Limb (tissue), 2 donors: ENCODE measurements at regions not wholly inside any gene's neighbourhood (a gene's known extent, or its start where the extent isn't known, plus 50 kb on each side); places are given as distances from the start of the nearest gene placed in this dataset.
"Not testable (repeated sequence)": the region's sequence is repeated elsewhere in the genome, so short reads cannot be mapped to it uniquely, and the experiment has no call there.

Experiments used
- DNase-seq, 2 donors: peaks; one replicate each; pipeline ENCODE4 v3.0.0-alpha.2; 2016; ENCODE audit errors: extremely low spot score in 2 of 2

DNA sequence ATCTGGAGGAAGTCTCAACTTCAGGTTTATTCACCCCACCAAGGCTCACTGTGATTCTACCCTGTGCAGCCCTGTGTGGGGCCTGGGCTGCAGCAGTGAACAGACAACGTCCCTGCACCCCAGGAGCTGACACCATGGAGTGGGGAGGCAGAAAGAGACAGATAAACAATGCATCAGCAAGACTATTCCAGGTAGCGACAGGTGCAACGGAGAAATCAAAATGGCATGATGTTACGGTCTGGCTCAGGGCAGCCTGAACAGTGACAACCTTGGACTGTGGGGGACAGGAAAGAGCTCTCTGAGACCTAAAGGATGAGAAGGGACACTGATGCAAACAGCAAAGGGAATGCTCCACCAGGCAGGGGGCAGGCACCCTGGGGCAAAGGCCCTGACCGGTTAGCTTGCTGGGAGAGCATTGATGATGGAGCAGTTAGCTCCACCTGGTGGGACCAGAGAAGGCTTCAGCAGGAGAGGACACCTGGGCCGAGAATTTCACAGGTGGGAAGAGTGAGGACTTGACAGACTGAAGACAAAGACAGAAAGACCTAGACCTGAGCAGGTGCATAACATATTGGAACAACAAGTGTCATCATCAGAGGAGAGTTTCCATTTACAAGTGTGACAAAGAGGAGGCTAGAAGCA lies 589.9 kb downstream of the MATN1 start:
- DNase-seq = peak in 1 of 2 donors; percentile 6

DNA sequence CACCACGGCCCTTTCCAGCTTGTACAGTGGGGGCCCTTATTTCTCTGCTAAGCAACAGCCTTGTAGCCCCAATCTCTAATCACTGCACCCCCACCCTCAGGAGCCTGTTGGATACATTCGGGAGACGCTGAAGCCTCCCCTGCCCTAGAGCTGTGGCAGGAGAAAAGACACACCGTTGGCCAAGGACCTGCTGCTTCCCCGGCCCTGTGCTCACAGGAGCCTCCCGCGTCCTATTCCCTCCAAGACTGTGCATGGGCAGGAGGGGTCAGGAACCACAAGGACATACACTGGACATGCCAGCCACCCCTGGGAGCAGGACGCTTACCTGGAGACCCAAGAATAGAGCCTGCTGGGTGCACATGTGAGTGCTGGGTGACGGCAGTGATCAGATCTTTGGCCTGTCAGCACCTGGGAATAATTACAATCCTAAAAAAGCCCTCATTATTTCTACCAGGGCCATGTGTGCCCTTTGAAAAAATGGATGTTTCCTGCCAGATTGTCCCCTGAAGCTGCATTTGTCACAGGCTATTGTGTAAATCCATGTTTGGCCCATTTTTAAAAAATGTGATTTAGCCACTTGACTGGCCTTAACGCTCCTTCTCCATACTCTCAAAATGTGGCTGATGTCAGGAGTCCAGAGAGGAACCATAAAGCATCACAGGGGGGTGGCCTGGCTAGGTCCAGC lies 590.6 kb downstream of the MATN1 start:
- no peak for DNase-seq

DNA sequence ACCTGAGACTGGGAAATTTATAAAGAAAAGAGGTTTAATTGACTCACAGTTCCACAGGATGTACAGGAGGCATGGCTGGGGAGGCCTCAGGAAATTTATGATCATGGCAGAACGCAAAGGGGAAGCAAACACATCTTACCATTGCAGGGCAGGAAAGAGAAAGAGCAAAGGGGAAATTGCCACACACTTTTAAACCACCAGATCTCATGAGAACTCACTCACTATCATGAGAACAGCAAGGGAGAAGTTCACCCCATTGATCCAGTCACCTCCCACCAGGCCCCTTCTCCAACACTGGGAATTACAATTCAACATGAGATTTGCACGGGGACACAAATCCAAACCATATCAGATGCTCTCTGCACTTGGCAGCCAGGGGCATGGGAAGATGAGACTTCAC lies 592.8 kb downstream of the MATN1 start:
- not testable (repeated sequence) for DNase-seq

DNA sequence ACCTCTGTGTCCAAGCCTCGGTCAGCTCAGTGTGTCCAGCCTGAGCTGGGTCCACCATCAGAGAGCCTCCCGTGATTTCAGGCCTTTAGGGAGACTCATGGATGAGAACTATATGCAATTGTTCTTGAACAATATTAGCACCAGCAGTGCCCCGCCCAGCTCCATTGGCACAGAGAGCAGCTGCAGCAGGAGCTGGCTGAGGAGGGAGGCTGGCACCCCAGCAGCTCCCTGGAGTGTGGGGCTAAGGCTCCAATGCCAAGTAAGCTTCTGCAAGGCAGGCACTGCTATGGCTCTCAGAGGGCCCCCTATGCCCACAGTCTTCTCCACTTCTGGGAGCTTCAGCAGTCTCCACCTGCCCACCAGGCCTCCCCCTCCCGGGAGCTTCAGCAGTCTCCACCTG lies 593.3 kb downstream of the MATN1 start:
- no peak for DNase-seq

DNA sequence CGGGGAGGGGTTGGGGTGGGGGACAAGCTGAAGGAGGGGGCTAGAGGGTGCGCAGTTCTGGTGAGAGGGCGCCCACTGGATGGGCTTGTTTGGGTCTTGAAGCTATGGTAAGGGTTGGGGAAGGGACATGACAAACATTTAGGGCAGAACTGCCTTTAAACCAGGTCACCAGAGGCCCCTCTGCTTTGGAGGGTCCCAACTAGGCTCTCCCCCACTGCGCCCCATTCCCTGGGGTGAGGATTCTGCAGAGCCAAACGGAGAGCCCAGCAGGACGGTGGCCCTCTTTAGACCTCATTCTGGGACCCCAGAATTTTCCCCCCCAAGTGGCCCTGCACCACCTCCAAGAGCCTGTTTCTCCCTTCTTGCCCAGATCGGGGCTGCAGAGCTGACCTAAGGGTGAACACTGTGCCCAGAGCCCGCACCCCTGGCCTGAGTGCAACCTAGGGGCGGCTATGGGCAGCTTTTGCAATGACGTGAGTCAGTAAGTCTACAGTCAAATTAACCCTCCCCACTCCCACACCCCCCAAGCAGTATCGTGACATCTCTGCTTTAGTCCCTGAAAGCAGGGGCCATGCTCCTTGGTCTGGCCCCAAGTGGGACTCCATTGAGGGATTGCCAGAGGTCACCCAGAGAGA lies 593.8 kb downstream of the MATN1 start:
- DNase-seq = no peak

DNA sequence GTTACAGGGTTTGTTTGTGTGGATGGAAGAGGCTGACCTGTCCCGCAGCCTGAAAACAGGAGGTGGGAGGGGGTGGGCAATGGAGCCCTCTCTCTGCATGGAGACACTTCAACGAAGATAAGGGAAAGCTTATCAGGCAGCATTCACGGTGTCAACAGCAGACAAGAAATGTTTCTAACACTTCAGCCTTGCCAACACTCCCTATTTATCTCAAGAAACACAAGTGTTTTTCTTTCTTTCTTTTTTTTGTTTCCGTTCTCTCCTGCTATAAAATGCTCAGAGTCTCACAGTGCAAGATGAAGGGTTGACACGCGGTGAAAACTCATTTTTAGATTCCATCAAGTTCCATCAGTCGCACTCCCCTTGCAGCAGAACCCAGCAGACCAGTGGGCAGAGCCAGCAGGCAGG lies 594.4 kb downstream of the MATN1 start:
- no peak for DNase-seq

DNA sequence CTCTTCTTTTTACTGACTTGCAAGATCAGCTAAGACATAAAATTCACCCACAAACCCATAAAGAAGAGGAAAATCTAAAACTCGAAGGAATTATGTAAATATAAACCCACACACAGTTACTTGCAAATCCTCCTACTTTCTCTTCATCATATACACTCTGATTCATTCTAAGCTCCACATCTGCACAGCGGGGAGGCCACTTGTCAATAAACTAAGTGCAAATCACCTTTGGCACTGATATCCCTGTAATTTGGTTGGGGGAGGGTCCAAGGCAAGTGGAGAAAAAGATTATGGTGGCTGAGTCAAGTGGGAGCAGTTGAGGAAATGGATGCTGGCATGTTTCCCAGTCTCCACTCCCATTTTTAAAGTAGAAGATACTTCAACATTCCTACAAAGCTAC lies 596.5 kb downstream of the MATN1 start:
- no peak for DNase-seq

DNA sequence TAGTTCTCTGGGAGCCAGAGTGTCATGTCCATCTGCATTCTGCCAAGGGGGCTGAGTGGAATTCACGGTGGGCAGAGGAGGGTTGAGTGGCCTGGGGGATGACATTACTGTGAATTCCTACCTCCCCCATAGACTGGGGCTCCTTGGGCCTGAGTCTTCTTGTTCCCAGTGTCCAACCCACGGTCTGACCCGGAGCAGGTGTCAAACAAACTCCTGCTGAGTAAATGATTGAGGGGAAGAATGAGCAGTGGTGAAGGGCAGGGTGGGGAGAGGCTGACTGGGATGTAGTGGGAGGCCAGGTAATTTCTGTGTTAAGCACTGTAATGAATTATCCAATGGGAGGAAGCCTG lies 597.6 kb downstream of the MATN1 start:
- DNase-seq = no peak

DNA sequence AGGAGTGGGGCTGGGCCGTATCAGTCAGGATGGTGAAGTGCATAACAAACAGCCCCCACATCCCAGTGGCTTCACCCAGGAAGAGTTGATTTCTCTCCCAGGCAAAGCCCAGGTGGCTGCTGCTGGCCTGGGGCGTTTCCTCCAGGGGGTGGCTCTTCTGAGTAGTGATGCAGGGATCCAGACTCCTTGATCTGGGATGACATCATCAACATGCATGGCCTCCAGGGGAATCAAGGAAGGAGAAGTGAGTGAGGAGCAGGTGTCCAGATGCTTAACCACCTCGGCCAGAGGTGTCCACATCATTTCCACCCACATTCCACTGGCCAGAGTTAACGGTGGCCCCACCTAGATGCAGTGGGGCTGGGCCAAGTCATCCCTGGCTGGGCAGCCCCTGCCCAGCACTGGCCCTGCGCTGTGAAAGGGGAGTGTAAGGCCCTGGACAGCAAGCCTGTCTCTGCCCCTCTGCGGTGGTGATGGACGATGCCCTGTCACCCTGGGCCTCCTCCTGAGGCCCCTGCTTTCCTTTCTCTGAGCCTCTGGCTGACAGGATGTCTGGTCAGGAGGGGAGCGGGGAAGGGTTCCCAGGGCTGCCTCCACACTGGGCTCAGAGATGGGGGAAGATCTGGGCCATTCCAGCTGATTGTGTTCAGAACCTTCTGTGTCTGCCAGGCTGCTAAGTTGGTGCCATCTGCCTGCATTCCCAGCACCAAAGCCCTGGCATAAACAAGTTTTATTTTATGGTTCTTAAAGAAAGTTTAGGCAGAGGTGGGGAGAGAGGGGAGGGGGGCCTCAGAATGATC lies 598.2 kb downstream of the MATN1 start:
- DNase-seq = no peak

DNA sequence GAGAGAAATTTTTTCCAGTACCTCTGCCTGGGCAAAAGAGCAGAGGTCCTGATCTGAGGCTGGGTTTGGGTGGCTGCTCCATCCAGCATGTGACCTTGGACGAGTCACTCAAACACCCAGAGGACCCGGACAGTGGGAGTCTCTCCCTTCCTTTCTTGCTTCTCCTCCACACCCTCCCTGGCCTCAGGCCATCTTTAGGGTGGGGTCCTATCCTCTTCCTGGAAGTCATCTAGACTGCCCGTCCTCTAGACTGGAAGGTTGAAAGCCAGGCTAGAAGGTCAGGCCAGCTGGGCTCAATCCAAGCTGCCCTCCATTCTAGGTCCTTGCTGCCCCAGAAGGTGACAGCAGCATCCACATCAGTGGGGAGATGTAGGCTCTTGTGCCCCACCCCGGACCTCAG lies 599.5 kb downstream of the MATN1 start:
- DNase-seq = no peak

DNA sequence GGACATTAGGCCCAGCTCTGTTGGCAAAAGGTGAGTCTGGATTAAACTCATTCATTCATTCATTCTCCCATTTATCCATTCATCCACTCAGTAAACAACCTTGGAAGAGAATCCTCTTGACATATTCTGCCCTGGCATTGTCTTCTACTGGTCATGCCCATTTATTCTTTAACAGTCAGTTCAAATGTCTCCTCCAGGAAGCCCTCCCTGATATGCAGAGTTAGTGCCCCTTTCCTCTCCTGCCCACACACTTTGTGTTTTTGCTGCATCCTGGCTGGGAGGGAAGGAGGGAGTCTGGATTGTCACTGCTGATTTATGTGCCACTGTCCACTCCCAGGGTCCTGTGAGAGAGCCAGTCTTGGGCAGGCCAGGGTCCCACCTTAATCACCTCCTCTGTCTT lies 600.3 kb downstream of the MATN1 start:
- no peak for DNase-seq

DNA sequence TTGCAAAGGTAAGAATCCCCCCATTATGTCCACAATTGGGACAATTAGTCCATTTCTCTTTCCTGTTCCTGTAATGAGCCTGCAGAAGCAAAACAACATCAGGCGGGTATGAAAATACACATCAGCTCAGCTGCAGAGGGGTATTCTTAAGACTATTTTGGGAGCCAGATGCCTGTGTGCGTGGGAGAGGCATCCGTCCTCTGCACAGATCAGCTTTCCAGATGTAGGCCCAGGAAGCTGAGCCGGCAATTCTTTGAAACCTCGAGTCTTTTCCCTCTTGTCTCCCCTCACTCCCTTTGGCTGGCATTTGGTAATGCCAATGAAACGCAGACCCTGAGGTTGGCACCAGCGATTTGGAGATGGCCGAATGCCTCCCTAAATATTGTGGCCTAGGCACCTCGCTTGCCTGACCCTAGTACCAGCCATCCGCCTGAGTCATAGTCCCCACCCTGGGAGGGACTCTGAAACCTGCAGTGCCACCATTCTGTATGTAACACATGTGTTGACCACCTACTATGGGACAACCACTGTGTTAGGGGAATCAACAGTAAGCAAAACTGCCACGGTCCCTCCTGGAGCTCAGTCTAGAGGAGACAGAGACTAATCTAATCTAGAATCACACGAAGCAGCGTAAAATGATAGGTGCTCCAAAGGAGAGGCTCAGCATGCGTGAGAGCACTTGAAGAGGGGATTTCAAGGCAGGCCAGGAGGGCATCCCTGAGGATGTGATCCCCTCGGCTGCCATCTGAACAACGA lies 603.0 kb downstream of the MATN1 start:
- peak in 1 of 2 donors; percentile 4 for DNase-seq

DNA sequence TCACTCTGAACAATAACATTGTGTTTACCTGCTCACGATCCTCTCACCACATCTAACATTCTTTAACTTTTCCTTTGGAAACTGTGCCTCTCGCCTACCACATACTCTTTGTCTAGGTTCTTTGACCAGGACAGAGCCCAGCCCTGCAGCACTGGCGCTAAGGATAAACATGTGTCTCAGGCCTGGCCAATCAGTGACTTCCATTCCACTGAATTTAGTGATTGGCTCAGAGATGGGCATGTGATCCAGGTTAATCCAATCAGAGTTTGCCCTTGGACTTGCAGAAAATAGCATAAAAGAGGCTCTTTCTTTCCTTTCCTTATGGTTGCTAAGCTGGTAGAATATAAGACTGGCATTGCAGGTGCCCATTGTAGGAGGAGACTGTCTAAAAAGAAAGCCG lies 605.7 kb downstream of the MATN1 start:
- no peak for DNase-seq

DNA sequence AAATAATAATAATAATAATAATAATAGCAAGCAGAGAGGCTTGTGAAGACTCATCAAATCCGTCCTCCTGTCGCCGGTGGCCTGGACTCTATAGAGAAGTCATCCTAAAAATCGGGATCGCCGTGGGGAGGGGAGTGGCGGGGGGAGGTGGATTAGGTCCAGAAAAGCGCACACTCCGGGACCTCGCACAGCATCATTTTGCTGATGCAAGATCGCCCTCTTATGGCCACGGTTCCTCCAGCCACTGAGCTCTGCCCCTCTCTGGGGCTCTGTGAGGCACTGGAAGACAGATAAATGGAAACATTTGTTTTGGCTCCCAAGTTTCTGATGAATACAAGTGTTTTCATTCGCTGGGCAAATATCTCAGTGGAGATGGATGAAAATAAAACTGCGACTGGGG lies 612.0 kb downstream of the MATN1 start:
- peak; percentile 25 to 80 for DNase-seq

DNA sequence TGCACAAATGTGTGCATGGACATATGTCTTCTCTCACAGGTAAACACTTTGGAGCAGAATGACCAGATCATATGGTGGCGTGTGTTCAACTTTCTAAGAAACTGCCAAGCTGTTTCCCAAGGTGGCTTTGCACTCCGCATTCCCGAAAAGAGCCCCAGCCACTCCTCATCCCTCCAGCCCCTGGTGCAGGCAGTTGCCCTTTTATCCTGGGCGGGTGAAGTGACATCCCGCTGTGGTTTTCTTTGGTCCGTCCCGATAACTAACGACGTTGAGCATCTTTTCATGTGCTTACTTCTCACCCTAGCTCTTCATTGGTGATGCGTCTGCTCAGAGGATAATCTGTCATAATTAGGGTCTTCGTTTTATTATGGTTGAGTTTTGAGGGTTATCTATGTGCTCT lies 612.5 kb downstream of the MATN1 start:
- no peak for DNase-seq

DNA sequence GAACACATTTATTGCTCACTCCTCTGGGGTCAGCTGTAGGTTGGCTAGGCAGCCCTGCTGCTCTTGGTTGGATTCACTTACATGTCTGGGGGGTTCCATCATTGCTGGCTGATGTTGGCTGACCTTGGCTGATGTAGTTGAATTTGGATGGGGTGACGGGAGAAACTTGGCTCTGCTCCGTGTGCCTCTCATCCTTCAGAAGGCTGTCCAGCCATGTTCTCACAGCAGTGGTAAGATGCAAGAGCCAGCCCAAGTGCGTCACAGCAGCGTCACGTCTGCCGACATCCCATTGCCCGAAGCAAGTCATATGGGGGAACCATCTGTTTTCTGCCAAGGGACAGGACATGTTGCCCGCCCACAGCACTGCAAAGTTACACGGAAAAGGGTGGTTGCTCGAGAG lies 613.5 kb downstream of the MATN1 start:
- DNase-seq = peak; percentile 9 to 60

DNA sequence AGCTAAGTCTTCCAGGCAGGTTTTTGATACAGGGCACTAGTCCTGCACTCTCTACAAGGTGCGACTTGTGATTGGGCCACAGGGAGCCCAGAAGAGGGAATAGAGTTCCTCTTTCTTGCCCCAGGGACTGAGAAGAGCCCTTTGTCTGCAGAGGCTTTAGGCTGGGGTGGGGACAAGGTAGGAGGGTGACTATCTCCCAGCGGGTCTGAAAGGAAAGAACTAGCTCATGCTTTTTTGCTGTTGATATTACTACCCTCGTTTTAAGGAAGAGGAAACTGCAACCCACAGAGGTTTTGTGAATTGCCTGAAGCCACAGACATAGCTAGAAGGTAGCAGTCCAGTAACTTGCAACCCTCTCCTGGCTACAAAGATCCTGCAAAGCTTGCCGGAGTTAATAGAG lies 615.2 kb downstream of the MATN1 start:
- DNase-seq = no peak

DNA sequence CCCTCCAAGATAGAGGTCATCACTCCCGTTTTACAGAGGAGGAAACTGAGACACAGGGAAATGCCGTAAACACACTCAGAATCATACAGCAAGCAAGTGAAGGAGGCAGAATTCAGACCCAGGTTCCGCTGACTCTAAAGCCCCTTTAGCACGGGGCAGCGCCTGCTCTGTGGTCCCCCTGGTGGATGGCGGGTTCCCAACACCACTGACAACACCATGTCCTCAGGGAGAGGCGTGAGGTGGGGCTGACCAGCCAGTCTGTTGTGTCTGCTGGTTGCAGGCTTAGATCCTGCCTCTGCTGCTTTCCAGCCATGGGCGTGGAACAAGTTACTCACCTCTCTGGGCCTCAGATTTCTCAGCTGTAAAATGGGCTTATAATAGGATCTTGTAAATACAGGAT lies 617.3 kb downstream of the MATN1 start:
- DNase-seq = peak in 1 of 2 donors; percentile 54

DNA sequence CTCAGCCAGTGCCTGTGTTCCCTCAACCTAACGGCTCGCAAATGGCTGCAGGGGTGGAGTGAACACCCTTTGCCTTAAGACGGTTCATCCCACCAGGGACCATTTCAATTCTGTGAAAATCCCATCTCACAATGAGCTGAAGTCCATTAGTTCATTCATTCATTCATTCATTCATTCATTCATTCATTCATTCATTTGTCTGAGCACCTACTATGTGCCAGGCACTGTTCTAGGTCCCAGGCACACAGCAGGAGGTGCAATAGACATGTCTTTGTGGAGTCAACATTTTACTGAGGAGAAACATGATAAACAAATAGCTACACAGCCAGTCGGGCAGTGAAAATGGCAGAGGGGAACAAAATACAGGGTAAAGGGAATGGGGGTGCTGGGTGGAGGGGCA lies 618.8 kb downstream of the MATN1 start:
- no peak for DNase-seq

DNA sequence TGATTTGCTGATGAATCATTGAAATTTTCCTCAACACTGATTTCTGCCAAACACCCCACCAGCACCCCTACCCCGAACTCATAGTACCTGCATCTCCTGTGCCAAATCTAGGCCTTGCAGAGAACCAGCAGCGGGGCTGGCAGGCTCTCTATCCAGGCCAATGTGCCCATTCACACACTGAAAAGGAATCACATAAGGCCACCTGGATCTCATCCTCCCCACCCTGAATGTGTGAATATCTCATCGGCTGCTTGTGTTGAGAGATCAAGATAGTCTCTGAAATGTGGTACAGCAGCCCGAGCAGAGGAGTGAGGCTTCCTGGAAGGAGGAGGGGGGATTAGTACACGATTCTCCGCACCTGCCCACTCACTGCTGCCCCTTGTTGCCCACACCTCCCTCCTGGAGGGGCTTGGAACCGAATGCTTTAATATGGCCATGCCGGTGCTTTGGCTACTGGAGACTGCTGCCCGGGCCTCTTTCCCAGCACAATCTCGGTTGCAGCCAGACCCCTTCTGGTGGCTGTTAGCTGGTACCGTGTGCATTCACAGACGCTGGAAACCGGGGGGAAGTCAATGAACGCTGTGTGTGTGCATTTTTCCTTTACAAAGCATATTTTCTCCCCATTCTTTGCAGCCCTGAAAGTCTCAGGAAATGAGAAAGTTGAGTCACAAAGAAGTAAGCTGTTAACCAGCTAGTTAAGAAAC lies 619.5 kb downstream of the MATN1 start:
- DNase-seq = no peak

DNA sequence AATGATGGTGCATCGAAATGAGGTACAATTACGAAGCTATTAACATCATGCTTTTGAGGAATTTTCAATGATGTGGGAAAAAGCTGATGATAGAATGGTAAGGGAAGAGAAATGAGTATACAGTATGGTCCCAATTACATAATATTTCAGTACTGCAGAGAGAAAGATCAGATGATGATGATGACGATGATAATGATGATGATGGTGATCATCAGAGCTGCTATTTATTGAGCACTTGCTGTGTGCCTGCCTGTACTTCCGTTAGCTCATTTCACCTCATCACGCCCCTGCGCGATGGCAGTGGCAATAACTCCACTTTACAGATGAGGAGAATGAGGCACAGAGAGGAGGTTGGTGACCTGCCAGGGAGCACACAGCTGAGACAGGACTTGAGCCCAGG lies 620.8 kb downstream of the MATN1 start:
- DNase-seq = no peak
